ENCODE measurements at regions not wholly inside any gene's neighbourhood (a gene's known extent, or its start where the extent isn't known, plus 50 kb on each side); places are given as distances from the start of the nearest gene placed in this dataset.

DNA sequence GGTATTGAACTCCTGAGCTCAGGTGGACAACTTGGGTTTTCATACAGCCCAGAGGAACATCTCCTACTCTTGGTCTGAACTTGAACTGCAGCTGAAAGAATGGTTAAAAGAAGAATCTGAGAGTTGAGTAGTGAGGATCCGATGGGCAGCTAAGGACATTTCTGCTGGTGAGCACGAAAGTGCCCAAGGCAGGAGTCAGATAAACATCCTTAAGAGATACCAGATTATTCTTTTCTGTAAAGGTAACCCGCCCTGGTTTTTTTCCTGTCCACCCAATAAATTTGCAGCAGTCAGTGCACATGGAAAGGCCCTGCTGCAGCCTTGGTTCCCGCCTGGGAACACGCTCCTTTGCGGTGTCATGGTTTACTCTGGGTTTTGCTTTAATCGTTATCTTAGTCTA is 78.4 kb upstream of the ARHGEF7 start:
- Histone ChIP-seq H4K20me1 (ENCODE audit: control insufficient read depth, extremely low read depth, insufficient read depth, low read length) (no peaks in the 10 kb centered on the region), H2AFZ (ENCODE audit: control insufficient read depth, low read length) (no peak overlapping the region), H3K9ac (ENCODE audit: control insufficient read depth, extremely low read depth, insufficient read depth, low read length) (no peak overlapping the region), H3K27ac (ENCODE audit: control insufficient read depth, insufficient read depth, low read length) (no peak overlapping the region), H3K36me3 (ENCODE audit: control insufficient read depth in 2 of 2, extremely low read depth in 1 of 2, insufficient read depth in 2 of 2, low read length in 2 of 2) (no peaks in the 10 kb centered on the region), H3K27me3 (ENCODE audit: control insufficient read depth, extremely low read depth, insufficient read depth, low read length) (peaks cover 39% of the 10 kb centered on the region), H3K4me2 (ENCODE audit: control insufficient read depth, extremely low read depth, insufficient read depth, low read depth, low read length) (no peak overlapping the region), H3K4me1 (ENCODE audit: control insufficient read depth, extremely low read depth, insufficient read depth, low read length) (no peaks in the 10 kb centered on the region), H3K9me3 (ENCODE audit: control insufficient read depth, low read depth, low read length) (no peaks in the 10 kb centered on the region), H3K4me3 (ENCODE audit: control insufficient read depth in 2 of 3, extremely low read depth in 1 of 3, insufficient read depth in 2 of 3, low read depth in 1 of 3, low read length in 3 of 3) (no peak overlapping the region), H3K79me2 (ENCODE audit: control insufficient read depth, insufficient read depth, low read length) (no peaks in the 10 kb centered on the region), H3K9me1 (ENCODE audit: control insufficient read depth, extremely low read depth, insufficient read depth, low read length) (no peaks in the 10 kb centered on the region)
- FAIRE-seq, result no peak
- no peak for DNase-seq (ENCODE audit: low read depth, low spot score)
- dilution Hi-C loops (cut with MboI; ENCODE audit: extremely low pct_ligation_motif_present, low sequenced_read_pairs), result no loop called here
- TF ChIP-seq EZH2 (IDR thresholded peaks at IDR 0.05; ENCODE audit: low read length), result no peak
- TF ChIP-seq, protein P1, sequence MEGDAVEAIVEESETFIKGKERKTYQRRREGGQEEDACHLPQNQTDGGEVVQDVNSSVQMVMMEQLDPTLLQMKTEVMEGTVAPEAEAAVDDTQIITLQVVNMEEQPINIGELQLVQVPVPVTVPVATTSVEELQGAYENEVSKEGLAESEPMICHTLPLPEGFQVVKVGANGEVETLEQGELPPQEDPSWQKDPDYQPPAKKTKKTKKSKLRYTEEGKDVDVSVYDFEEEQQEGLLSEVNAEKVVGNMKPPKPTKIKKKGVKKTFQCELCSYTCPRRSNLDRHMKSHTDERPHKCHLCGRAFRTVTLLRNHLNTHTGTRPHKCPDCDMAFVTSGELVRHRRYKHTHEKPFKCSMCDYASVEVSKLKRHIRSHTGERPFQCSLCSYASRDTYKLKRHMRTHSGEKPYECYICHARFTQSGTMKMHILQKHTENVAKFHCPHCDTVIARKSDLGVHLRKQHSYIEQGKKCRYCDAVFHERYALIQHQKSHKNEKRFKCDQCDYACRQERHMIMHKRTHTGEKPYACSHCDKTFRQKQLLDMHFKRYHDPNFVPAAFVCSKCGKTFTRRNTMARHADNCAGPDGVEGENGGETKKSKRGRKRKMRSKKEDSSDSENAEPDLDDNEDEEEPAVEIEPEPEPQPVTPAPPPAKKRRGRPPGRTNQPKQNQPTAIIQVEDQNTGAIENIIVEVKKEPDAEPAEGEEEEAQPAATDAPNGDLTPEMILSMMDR (optimal IDR thresholded peaks at IDR 0.05 in 1 of 3, IDR thresholded peaks at IDR 0.05 in 1 of 3, conservative IDR thresholded peaks at IDR 0.05 in 1 of 3; ENCODE audit: extremely low read depth in 1 of 3, insufficient read depth in 2 of 3, low read length in 3 of 3), result no peak

DNA sequence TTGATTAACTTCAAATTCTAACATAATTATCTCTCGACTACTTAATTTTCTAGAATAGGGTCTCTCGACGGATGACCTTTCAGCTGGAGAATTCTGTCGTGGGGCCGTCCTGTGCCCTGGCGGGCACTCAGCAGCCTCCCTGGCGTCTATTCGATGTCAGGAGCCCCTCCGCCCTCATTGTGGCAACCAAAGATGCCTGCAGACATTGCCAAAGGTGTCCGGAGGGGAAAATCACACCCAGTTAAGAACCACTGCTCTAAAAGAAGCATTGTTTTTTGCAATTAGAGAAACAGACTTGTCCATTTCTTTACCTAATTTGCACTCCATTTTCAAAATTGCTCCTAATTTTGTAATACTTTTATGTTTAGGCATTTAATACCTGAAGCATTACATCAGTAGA is 79.2 kb upstream of the ARHGEF7 start:
- no peak overlapping the region for H2AFZ ChIP-seq (ENCODE audit: control insufficient read depth, low read length)
- no peaks in the 10 kb centered on the region for H3K4me1 ChIP-seq (ENCODE audit: control insufficient read depth, extremely low read depth, insufficient read depth, low read length)
- no peaks in the 10 kb centered on the region for H3K9me1 ChIP-seq (ENCODE audit: control insufficient read depth, extremely low read depth, insufficient read depth, low read length)
- H3K4me2 ChIP-seq (ENCODE audit: control insufficient read depth, extremely low read depth, insufficient read depth, low read depth, low read length), result no peak overlapping the region
- H3K9me3 ChIP-seq (ENCODE audit: control insufficient read depth, low read depth, low read length), result no peaks in the 10 kb centered on the region
- no peaks in the 10 kb centered on the region for H4K20me1 ChIP-seq (ENCODE audit: control insufficient read depth, extremely low read depth, insufficient read depth, low read length)
- H3K9ac ChIP-seq (ENCODE audit: control insufficient read depth, extremely low read depth, insufficient read depth, low read length), result no peak overlapping the region
- TF ChIP-seq, protein P1 (optimal IDR thresholded peaks at IDR 0.05 in 1 of 3, IDR thresholded peaks at IDR 0.05 in 1 of 3, conservative IDR thresholded peaks at IDR 0.05 in 1 of 3; ENCODE audit: extremely low read depth in 1 of 3, insufficient read depth in 2 of 3, low read length in 3 of 3), result no peak
- no peak for TF ChIP-seq EZH2 (IDR thresholded peaks at IDR 0.05; ENCODE audit: low read length)
- no peak overlapping the region for H3K4me3 ChIP-seq (ENCODE audit: control insufficient read depth in 2 of 3, extremely low read depth in 1 of 3, insufficient read depth in 2 of 3, low read depth in 1 of 3, low read length in 3 of 3)
- no peak for DNase-seq (ENCODE audit: low read depth, low spot score)
- no peak for FAIRE-seq
- peaks cover 39% of the 10 kb centered on the region for H3K27me3 ChIP-seq (ENCODE audit: control insufficient read depth, extremely low read depth, insufficient read depth, low read length)
- H3K27ac ChIP-seq (ENCODE audit: control insufficient read depth, insufficient read depth, low read length), result no peak overlapping the region
- H3K79me2 ChIP-seq (ENCODE audit: control insufficient read depth, insufficient read depth, low read length), result no peaks in the 10 kb centered on the region
- no peaks in the 10 kb centered on the region for H3K36me3 ChIP-seq (ENCODE audit: control insufficient read depth in 2 of 2, extremely low read depth in 1 of 2, insufficient read depth in 2 of 2, low read length in 2 of 2)
- dilution Hi-C loops (cut with MboI; ENCODE audit: extremely low pct_ligation_motif_present, low sequenced_read_pairs), result no loop called here
